CD8-positive, alpha-beta memory T cell (primary cell): ENCODE measurements at regions not wholly inside any gene's neighbourhood (a gene's known extent, or its start where the extent isn't known, plus 50 kb on each side); places are given as distances from the start of the nearest gene placed in this dataset.

Experiments used
- CTCF ChIA-PET: fragments of 350-600 bp; sonication (Branson Sonifier 250); formaldehyde crosslinking; loops from one replicate; lab custom pipeline; 2021; ENCODE audit warnings: antibody characterized with exemption; lab: Charles Lee
- POLR2A ChIA-PET: fragments of 350-600 bp; sonication (Branson Sonifier 250); formaldehyde crosslinking; loops from one replicate; lab custom pipeline; 2021; ENCODE audit warnings: antibody characterized with exemption; lab: Charles Lee
- DNase-seq, 5 donors: peaks; one replicate each; pipeline versions ENCODE4 v3.0.0 to v3.0.0-alpha.2; 2020 to 2022; ENCODE audit warnings: mixed read lengths in 1 of 5
- H3K27ac ChIP-seq: one replicate; pipeline ENCODE4 v1.7.0; 2013; ENCODE audit warnings: low read depth, mild to moderate bottlenecking, low read length, moderate library complexity
- H3K27me3 ChIP-seq: 2 replicates; pipeline ENCODE4 v1.7.0; 2013; ENCODE audit warnings: low read length, mild to moderate bottlenecking; ENCODE audit not compliant: insufficient read depth, poor library complexity, severe bottlenecking
- H3K36me3 ChIP-seq: 2 replicates; pipeline ENCODE4 v1.7.0; 2013; ENCODE audit warnings: mild to moderate bottlenecking, low read length, moderate library complexity; ENCODE audit not compliant: insufficient read depth
- H3K4me1 ChIP-seq: 2 replicates; pipeline ENCODE4 v1.7.0; 2013; ENCODE audit warnings: mild to moderate bottlenecking, low read length, moderate library complexity; ENCODE audit not compliant: insufficient read depth
- H3K4me3 ChIP-seq: 2 replicates; pipeline ENCODE4 v1.7.0; 2013; ENCODE audit warnings: mild to moderate bottlenecking, low read length
- H3K9me3 ChIP-seq: 2 replicates; pipeline ENCODE4 v1.7.0; 2013; ENCODE audit warnings: mild to moderate bottlenecking, low read length
- H3K27ac Mint-ChIP-seq, 8 donors: one replicate each; pipeline ENCODE4 v1.8.0; 2020 to 2021; ENCODE audit warnings: mixed read lengths in 8 of 8, mild to moderate bottlenecking in 6 of 8, inconsistent platforms in 3 of 8, moderate library complexity in 3 of 8
- H3K27me3 Mint-ChIP-seq, 2 donors: one replicate each; pipeline ENCODE4 v1.8.0; 2020 to 2021; ENCODE audit warnings: mixed read lengths in 2 of 2, mild to moderate bottlenecking in 1 of 2, moderate library complexity in 1 of 2
- H3K36me3 Mint-ChIP-seq, 3 donors: one replicate each; pipeline ENCODE4 v1.8.0; 2020 to 2021; ENCODE audit warnings: mixed read lengths in 3 of 3, inconsistent platforms in 1 of 3, mild to moderate bottlenecking in 1 of 3
- H3K4me1 Mint-ChIP-seq, 3 donors: one replicate each; pipeline ENCODE4 v1.8.0; 2020 to 2021; ENCODE audit warnings: mixed read lengths in 3 of 3, inconsistent platforms in 1 of 3, mild to moderate bottlenecking in 1 of 3
- H3K4me3 Mint-ChIP-seq, 7 donors: one replicate each; pipeline ENCODE4 v1.8.0; 2020 to 2021; ENCODE audit warnings: mixed read lengths in 7 of 7, mild to moderate bottlenecking in 6 of 7, moderate library complexity in 4 of 7, inconsistent platforms in 2 of 7
- H3K9me3 Mint-ChIP-seq, 5 donors: one replicate each; pipeline ENCODE4 v1.8.0; 2020 to 2022; ENCODE audit warnings: mixed read lengths in 5 of 5, mild to moderate bottlenecking in 3 of 5, moderate library complexity in 2 of 5, inconsistent platforms in 1 of 5

DNA sequence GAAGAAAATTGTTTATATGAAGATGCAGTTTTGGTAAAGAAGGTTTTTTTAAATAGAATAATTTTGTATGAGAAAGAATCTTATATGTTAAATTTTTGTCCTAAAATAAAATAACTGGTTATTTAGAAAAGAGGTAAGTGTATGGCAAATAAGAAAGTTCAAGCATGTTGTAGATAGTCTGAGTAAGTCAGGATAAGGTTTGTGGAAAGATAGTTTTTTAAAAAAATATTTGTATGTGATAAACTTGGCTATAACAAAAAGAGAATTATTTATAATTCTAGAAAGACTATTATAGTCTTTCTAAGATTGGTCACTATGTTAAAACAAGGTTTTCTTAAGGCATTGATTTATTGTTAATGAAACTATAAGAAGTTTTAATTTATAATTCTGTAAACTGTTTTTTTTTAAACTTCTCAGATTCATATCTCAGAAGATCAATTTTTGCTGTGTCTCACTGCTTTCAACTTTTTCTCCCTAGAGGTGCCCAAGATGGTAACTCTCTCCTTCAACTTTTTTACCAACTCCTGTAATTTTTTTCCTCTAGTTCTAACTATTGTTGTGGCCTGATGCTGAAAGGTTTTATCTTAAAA lies 698.6 kb downstream of the CCSER2 start:
- no peak overlapping the region for H3K27ac Mint-ChIP-seq
- Histone ChIP-seq H3K9me3 (no peaks in the 10 kb centered on the region), H3K36me3 (no peaks in the 10 kb centered on the region), H3K4me1 (no peaks in the 10 kb centered on the region), H3K27me3 (no peaks in the 10 kb centered on the region), H3K4me3 (no peak overlapping the region), H3K27ac (no peak overlapping the region)
- POLR2A ChIA-PET: no interaction called here
- no peak overlapping the region for H3K4me3 Mint-ChIP-seq
- CTCF ChIA-PET: no interaction called here
- peaks cover 0 to 13% (median 5%) of the 10 kb centered on the region in 5 donors for H3K9me3 Mint-ChIP-seq
- H3K36me3 Mint-ChIP-seq: no peaks in the 10 kb centered on the region
- DNase-seq: no peak
- H3K4me1 Mint-ChIP-seq: no peaks in the 10 kb centered on the region
- no peaks in the 10 kb centered on the region for H3K27me3 Mint-ChIP-seq

DNA sequence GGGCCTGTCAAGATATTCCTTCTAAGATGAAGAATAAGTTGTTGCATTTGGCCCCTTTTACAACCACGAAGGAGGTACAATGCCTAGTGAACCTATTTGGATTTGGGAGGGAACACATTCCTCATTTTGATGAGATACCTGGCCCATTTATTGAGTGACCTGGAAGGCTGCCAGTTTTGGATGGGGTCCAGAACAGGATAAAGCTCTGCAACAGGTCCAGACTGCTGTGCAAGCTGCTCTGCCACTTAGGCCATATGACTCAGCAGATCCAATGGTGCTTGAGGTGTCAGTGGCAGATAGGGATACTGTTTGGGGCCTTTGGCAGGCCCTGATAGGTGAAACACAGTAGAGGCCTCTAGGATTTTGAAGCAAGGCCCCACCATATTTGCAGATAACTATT lies 704.6 kb downstream of the CCSER2 start:
- Mint-ChIP-seq H3K9me3 (peaks cover 0 to 12% (median 5%) of the 10 kb centered on the region in 5 donors), H3K36me3 (no peaks in the 10 kb centered on the region), H3K27ac (no peak overlapping the region), H3K27me3 (no peaks in the 10 kb centered on the region), H3K4me1 (no peaks in the 10 kb centered on the region), H3K4me3 (no peak overlapping the region)
- H3K27me3 ChIP-seq: no peaks in the 10 kb centered on the region
- CTCF ChIA-PET: no interaction called here
- H3K4me3 ChIP-seq: no peak overlapping the region
- H3K27ac ChIP-seq: no peak overlapping the region
- POLR2A ChIA-PET: no interaction called here
- no peaks in the 10 kb centered on the region for H3K4me1 ChIP-seq
- H3K36me3 ChIP-seq: no peaks in the 10 kb centered on the region
- no peak for DNase-seq
- no peaks in the 10 kb centered on the region for H3K9me3 ChIP-seq

DNA sequence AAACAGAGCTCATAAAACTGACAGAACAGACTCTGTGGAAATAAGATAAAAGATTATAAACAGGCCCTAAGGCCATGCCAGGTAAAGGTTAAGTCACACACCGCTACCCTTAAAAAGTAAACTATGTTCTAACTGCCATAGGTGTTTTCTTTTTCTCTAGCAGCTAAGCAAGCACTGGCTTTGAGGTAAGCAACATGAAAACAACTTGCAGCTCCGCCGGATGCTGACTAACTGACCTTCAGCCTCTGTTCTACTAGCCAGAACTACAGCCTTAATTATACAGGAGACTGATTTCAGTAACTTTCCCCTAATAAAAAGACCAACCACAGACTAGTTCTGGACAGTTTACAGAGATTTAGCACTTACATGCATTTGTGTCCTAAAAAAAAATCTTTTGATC lies 708.3 kb downstream of the CCSER2 start:
- no peak for DNase-seq
- no peak overlapping the region for H3K4me3 Mint-ChIP-seq

DNA sequence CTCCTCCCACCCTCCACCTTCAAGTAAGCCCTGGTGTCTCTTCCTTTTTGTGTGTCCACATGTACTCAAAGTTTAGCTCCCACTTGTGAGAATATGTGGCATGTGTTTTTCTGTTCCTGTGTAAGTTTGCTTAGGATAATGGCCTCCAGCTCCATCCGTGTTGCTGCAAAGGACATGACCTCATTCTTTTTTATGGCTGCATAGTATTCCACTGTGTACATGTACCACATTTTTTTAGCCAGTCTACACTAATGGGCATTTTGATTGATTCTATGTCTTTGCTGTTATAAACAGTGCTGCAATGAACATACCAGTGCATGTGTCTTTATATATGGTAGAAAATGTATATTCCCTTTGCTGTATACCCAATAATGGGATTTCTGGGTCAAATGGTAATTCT lies 710.9 kb downstream of the CCSER2 start:
- Mint-ChIP-seq H3K4me1 (no peaks in the 10 kb centered on the region), H3K27ac (no peak overlapping the region), H3K9me3 (peaks cover 10 to 17% (median 16%) of the 10 kb centered on the region in 5 donors), H3K4me3 (no peak overlapping the region), H3K36me3 (no peaks in the 10 kb centered on the region), H3K27me3 (no peaks in the 10 kb centered on the region)
- no peak for DNase-seq
- H3K4me1 ChIP-seq: no peaks in the 10 kb centered on the region
- H3K27ac ChIP-seq: no peak overlapping the region
- ChIA-PET POLR2A (no interaction called here), CTCF (no interaction called here)
- no peaks in the 10 kb centered on the region for H3K27me3 ChIP-seq
- no peak overlapping the region for H3K4me3 ChIP-seq
- no peaks in the 10 kb centered on the region for H3K9me3 ChIP-seq
- no peaks in the 10 kb centered on the region for H3K36me3 ChIP-seq

More for the DNA sequence above, 708.3 kb downstream of the CCSER2 start:
- H3K4me1 ChIP-seq: no peaks in the 10 kb centered on the region
- no peaks in the 10 kb centered on the region for H3K9me3 ChIP-seq
- CTCF ChIA-PET: no interaction called here
- Mint-ChIP-seq H3K27ac (no peak overlapping the region), H3K9me3 (peaks cover 8 to 18% (median 10%) of the 10 kb centered on the region in 5 donors), H3K4me1 (no peaks in the 10 kb centered on the region), H3K36me3 (no peaks in the 10 kb centered on the region), H3K27me3 (no peaks in the 10 kb centered on the region)
- H3K27ac ChIP-seq: no peak overlapping the region
- no peaks in the 10 kb centered on the region for H3K27me3 ChIP-seq
- H3K4me3 ChIP-seq: no peak overlapping the region
- POLR2A ChIA-PET: no interaction called here
- H3K36me3 ChIP-seq: no peaks in the 10 kb centered on the region

- H3K27ac Mint-ChIP-seq: no peak overlapping the region
- Histone ChIP-seq H3K4me1 (no peaks in the 10 kb centered on the region), H3K36me3 (no peaks in the 10 kb centered on the region), H3K9me3 (no peaks in the 10 kb centered on the region), H3K27ac (no peak overlapping the region), H3K27me3 (no peaks in the 10 kb centered on the region), H3K4me3 (no peak overlapping the region)
- H3K36me3 Mint-ChIP-seq: no peaks in the 10 kb centered on the region
- H3K9me3 Mint-ChIP-seq: peaks cover 8 to 20% (median 16%) of the 10 kb centered on the region in 5 donors
- no peak for DNase-seq
- H3K4me3 Mint-ChIP-seq: no peak overlapping the region
- H3K4me1 Mint-ChIP-seq: no peaks in the 10 kb centered on the region
- H3K27me3 Mint-ChIP-seq: no peaks in the 10 kb centered on the region
- ChIA-PET POLR2A (no interaction called here), CTCF (no interaction called here)
These were observed 714.8 kb downstream of the CCSER2 start for GRCh38 chr10:85043207-85043606.

DNA sequence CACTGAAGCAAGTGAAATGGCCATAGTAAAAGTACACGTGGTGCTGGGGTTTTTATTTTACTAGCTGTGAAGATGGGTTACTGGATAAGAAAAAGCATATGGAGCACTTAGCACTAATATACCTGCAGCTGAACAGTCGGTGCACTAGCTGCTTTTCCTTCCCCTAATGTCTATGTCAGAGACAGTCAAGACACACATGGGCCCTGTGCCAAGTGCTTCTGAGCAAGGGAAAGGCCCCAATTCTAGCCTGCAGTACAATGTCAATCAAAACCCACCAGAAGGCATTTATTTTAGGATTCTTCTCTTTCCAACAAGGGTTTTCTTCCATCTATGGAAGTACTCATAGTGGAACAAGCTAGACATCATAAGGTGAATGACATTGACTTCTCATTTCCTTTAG lies 716.7 kb downstream of the CCSER2 start:
- no peak overlapping the region for H3K27ac Mint-ChIP-seq
- H3K4me1 Mint-ChIP-seq: no peaks in the 10 kb centered on the region
- H3K27me3 ChIP-seq: no peaks in the 10 kb centered on the region
- H3K4me3 ChIP-seq: no peak overlapping the region
- peaks cover 6 to 13% (median 9%) of the 10 kb centered on the region in 5 donors for H3K9me3 Mint-ChIP-seq
- H3K9me3 ChIP-seq: no peaks in the 10 kb centered on the region
- no peak overlapping the region for H3K4me3 Mint-ChIP-seq
- no peak for DNase-seq
- ChIA-PET POLR2A (no interaction called here), CTCF (no interaction called here)
- H3K27ac ChIP-seq: no peak overlapping the region
- no peaks in the 10 kb centered on the region for H3K36me3 Mint-ChIP-seq
- no peaks in the 10 kb centered on the region for H3K27me3 Mint-ChIP-seq
- H3K4me1 ChIP-seq: no peaks in the 10 kb centered on the region
- no peaks in the 10 kb centered on the region for H3K36me3 ChIP-seq

GRCh38 chr10:85047170-85047834 lies 718.9 kb downstream of the CCSER2 start:
- ChIA-PET CTCF (no interaction called here), POLR2A (no interaction called here)
- no peak for DNase-seq
- Mint-ChIP-seq H3K36me3 (no peaks in the 10 kb centered on the region), H3K4me3 (no peak overlapping the region), H3K4me1 (no peaks in the 10 kb centered on the region), H3K27ac (no peak overlapping the region), H3K9me3 (peaks cover 0 to 15% (median 6%) of the 10 kb centered on the region in 5 donors), H3K27me3 (no peaks in the 10 kb centered on the region)
- Histone ChIP-seq H3K9me3 (no peaks in the 10 kb centered on the region), H3K27ac (no peak overlapping the region), H3K4me3 (no peak overlapping the region), H3K36me3 (no peaks in the 10 kb centered on the region), H3K4me1 (no peaks in the 10 kb centered on the region), H3K27me3 (no peaks in the 10 kb centered on the region)

DNA sequence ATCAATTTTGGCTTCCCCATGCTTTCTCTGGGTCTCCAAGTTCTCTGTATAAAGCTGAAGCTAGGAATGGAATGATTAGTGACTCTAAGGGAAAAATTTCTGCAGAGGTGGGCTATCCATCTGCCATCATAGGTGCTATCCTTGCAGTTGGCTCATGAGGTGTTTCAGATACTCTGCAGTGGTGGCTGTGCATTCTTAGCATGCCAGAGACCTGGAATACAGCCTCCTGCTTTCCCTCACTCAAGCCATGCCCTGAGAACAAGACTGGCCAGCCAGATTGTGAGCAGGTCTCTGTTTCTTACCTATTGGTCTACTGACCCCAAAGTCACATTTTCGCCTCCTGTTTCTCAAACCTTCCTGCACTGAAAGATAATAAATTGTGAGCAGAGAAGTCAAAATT lies 719.6 kb downstream of the CCSER2 start:
- no peaks in the 10 kb centered on the region for H3K4me1 ChIP-seq
- POLR2A ChIA-PET: no interaction called here
- no peaks in the 10 kb centered on the region for H3K9me3 ChIP-seq
- H3K36me3 Mint-ChIP-seq: no peaks in the 10 kb centered on the region
- no peak overlapping the region for H3K4me3 Mint-ChIP-seq
- no peaks in the 10 kb centered on the region for H3K36me3 ChIP-seq
- no peak overlapping the region for H3K27ac ChIP-seq
- no peak for DNase-seq
- H3K9me3 Mint-ChIP-seq: peaks cover 0 to 15% (median 7%) of the 10 kb centered on the region in 5 donors
- H3K4me3 ChIP-seq: no peak overlapping the region
- H3K27ac Mint-ChIP-seq: no peak overlapping the region
- no peaks in the 10 kb centered on the region for H3K27me3 ChIP-seq
- no peaks in the 10 kb centered on the region for H3K4me1 Mint-ChIP-seq
- no peaks in the 10 kb centered on the region for H3K27me3 Mint-ChIP-seq
- CTCF ChIA-PET: no interaction called here
